HG03520 (cell line): ENCODE measurements at regions not wholly inside any gene's neighbourhood (a gene's known extent, or its start where the extent isn't known, plus 50 kb on each side); places are given as distances from the start of the nearest gene placed in this dataset.
"Not testable (repeated sequence)": the region's sequence is repeated elsewhere in the genome, so short reads cannot be mapped to it uniquely, and the experiment has no call there.

Source experiments
- ATAC-seq: cut with Tn5 transposase; IDR thresholded peaks from one replicate; pipeline ENCODE4 v1.9.1; 2021; ENCODE audit warnings: mild to moderate bottlenecking, moderate library complexity; ENCODE audit not compliant: unreplicated experiment

- ATAC-seq, result no peak
Measured at GRCh38 chr5:44565360-44565759, 176.1 kb upstream of the FGF10 start.

- no peak for ATAC-seq
Measured at GRCh38 chr5:44546286-44546685, 157.1 kb upstream of the FGF10 start.

- no peak for ATAC-seq
Measured at GRCh38 chr5:44543511-44543910, 154.3 kb upstream of the FGF10 start.

- no peak for ATAC-seq
Measured at GRCh38 chr5:44542470-44542869, 153.2 kb upstream of the FGF10 start.

- ATAC-seq, result no peak
Measured at GRCh38 chr5:44539602-44539919, 150.3 kb upstream of the FGF10 start.

- ATAC-seq, result no peak
Measured at GRCh38 chr5:44538797-44539601, 149.8 kb upstream of the FGF10 start.

- ATAC-seq, result peak; percentile 53
Measured at GRCh38 chr5:44536650-44537260, 147.5 kb upstream of the FGF10 start.

GRCh38 chr5:44535621-44536020, 146.4 kb upstream of the FGF10 start:
- no peak for ATAC-seq

- no peak for ATAC-seq
Measured at GRCh38 chr5:44532981-44533380, 143.8 kb upstream of the FGF10 start.

- ATAC-seq, result not testable (repeated sequence)
Measured at GRCh38 chr5:44531756-44532155, 142.5 kb upstream of the FGF10 start.

GRCh38 chr5:44530783-44531182, 141.6 kb upstream of the FGF10 start:
- not testable (repeated sequence) for ATAC-seq

GRCh38 chr5:44511596-44511995, 122.4 kb upstream of the FGF10 start:
- ATAC-seq, result no peak

GRCh38 chr5:44506561-44506960, 117.3 kb upstream of the FGF10 start:
- no peak for ATAC-seq

GRCh38 chr5:44499381-44499780, 110.2 kb upstream of the FGF10 start:
- ATAC-seq, result no peak

GRCh38 chr5:44497606-44498005, 108.4 kb upstream of the FGF10 start:
- no peak for ATAC-seq

- no peak for ATAC-seq
Measured at GRCh38 chr5:44495280-44495679, 106.1 kb upstream of the FGF10 start.

GRCh38 chr5:44489759-44490158, 100.5 kb upstream of the FGF10 start:
- no peak for ATAC-seq

- ATAC-seq, result no peak
Measured at GRCh38 chr5:44486591-44486990, 97.4 kb upstream of the FGF10 start.

- no peak for ATAC-seq
Measured at GRCh38 chr5:44454002-44454401, 64.8 kb upstream of the FGF10 start.

GRCh38 chr5:44446399-44446798, 57.2 kb upstream of the FGF10 start:
- no peak for ATAC-seq

- no peak for ATAC-seq
Measured at GRCh38 chr5:44443172-44443571, 54.0 kb upstream of the FGF10 start.

GRCh38 chr5:44441460-44441859, 52.2 kb upstream of the FGF10 start:
- ATAC-seq, result no peak

- ATAC-seq, result no peak
Measured at GRCh38 chr5:44440186-44440585, 51.0 kb upstream of the FGF10 start.
